HL-60 (cell line): ENCODE measurements at regions not wholly inside any gene's neighbourhood (a gene's known extent, or its start where the extent isn't known, plus 50 kb on each side); places are given as distances from the start of the nearest gene placed in this dataset.

Experiments used
- GABPA ChIP-seq: IDR thresholded peaks from 2 replicates; pipeline ENCODE4 v1.6.1; 2012; ENCODE audit warnings: low read depth
- POLR2AphosphoS5 ChIP-seq: IDR thresholded peaks from 2 replicates; pipeline ENCODE4 v1.6.1; 2012; ENCODE audit warnings: low read depth
- TF ChIP-seq, protein P1 (sequence below): IDR thresholded peaks from one replicate; pipeline ENCODE4 v1.5.1; 2011; ENCODE audit warnings: low read length, control low read depth, inconsistent platforms; ENCODE audit not compliant: insufficient read depth
- TF ChIP-seq, protein P2 (sequence below): IDR thresholded peaks from 2 replicates; pipeline ENCODE4 v1.6.1; 2012; ENCODE audit warnings: low read depth; ENCODE audit not compliant: insufficient replicate concordance

DNA sequence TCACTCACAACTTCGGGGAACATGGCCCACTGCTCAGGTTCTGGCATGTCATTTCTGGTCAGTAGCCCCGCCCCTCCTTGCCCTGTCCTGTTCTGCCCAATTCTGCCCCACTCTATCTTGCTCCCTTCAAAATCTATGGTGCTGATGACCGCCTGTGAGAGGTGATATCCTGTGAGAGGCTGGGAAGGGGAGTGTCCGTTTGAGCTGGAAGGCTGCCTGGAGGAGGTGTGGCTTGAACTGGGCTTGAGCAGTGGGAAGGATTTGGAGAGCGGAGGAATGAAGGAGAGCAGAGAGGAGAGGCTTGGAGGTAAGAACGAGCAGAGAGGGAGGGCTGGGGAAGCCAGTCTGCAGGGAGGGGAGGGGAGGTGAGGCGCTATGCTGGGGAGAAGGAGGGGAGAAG lies 145.3 kb downstream of the RPS24 start:
- TF ChIP-seq, protein P1, sequence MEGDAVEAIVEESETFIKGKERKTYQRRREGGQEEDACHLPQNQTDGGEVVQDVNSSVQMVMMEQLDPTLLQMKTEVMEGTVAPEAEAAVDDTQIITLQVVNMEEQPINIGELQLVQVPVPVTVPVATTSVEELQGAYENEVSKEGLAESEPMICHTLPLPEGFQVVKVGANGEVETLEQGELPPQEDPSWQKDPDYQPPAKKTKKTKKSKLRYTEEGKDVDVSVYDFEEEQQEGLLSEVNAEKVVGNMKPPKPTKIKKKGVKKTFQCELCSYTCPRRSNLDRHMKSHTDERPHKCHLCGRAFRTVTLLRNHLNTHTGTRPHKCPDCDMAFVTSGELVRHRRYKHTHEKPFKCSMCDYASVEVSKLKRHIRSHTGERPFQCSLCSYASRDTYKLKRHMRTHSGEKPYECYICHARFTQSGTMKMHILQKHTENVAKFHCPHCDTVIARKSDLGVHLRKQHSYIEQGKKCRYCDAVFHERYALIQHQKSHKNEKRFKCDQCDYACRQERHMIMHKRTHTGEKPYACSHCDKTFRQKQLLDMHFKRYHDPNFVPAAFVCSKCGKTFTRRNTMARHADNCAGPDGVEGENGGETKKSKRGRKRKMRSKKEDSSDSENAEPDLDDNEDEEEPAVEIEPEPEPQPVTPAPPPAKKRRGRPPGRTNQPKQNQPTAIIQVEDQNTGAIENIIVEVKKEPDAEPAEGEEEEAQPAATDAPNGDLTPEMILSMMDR: no peak
- TF ChIP-seq POLR2AphosphoS5 (no peak), GABPA (no peak)
- TF ChIP-seq, protein P2, sequence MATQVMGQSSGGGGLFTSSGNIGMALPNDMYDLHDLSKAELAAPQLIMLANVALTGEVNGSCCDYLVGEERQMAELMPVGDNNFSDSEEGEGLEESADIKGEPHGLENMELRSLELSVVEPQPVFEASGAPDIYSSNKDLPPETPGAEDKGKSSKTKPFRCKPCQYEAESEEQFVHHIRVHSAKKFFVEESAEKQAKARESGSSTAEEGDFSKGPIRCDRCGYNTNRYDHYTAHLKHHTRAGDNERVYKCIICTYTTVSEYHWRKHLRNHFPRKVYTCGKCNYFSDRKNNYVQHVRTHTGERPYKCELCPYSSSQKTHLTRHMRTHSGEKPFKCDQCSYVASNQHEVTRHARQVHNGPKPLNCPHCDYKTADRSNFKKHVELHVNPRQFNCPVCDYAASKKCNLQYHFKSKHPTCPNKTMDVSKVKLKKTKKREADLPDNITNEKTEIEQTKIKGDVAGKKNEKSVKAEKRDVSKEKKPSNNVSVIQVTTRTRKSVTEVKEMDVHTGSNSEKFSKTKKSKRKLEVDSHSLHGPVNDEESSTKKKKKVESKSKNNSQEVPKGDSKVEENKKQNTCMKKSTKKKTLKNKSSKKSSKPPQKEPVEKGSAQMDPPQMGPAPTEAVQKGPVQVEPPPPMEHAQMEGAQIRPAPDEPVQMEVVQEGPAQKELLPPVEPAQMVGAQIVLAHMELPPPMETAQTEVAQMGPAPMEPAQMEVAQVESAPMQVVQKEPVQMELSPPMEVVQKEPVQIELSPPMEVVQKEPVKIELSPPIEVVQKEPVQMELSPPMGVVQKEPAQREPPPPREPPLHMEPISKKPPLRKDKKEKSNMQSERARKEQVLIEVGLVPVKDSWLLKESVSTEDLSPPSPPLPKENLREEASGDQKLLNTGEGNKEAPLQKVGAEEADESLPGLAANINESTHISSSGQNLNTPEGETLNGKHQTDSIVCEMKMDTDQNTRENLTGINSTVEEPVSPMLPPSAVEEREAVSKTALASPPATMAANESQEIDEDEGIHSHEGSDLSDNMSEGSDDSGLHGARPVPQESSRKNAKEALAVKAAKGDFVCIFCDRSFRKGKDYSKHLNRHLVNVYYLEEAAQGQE: no peak
